Astrocyte (in vitro differentiated cells and primary cell): ENCODE measurements at regions not wholly inside any gene's neighbourhood (a gene's known extent, or its start where the extent isn't known, plus 50 kb on each side); places are given as distances from the start of the nearest gene placed in this dataset.

ENCODE experiments used
- DNase-seq: peaks from one replicate; pipeline ENCODE4 v3.0.0-alpha.2; 2010; ENCODE audit warnings: low read depth
- FAIRE-seq: peaks from 2 replicates; lab custom pipeline; 2011; peaks lifted over from hg19 to GRCh38; lab: Jason Lieb, UNC
- H2AFZ ChIP-seq: 2 replicates; pipeline ENCODE4 v1.6.0; 2012; ENCODE audit warnings: low read depth, low read length, inconsistent platforms
- H3K27ac ChIP-seq: 2 replicates; pipeline ENCODE4 v1.5.1; 2011; ENCODE audit warnings: low read depth, low read length, inconsistent platforms
- H3K27me3 ChIP-seq: 2 replicates; pipeline ENCODE4 v1.6.0; 2011; ENCODE audit warnings: low read length, inconsistent platforms; ENCODE audit not compliant: insufficient read depth
- H3K36me3 ChIP-seq: 2 replicates; pipeline ENCODE4 v1.5.1; 2011; ENCODE audit warnings: low read length, inconsistent platforms; ENCODE audit not compliant: insufficient read depth
- H3K4me1 ChIP-seq: 2 replicates; pipeline ENCODE4 v1.5.1; 2011; ENCODE audit warnings: low read length, inconsistent platforms; ENCODE audit not compliant: insufficient read depth
- H3K4me2 ChIP-seq: 2 replicates; pipeline ENCODE4 v1.6.0; 2012; ENCODE audit warnings: low read length, inconsistent platforms
- H3K4me3 ChIP-seq: 2 replicates; pipeline ENCODE4 v1.5.1; 2011; ENCODE audit warnings: low read depth, mild to moderate bottlenecking, low read length, inconsistent platforms; ENCODE audit not compliant: insufficient read depth
- H3K79me2 ChIP-seq: 2 replicates; pipeline ENCODE4 v1.6.0; 2012; ENCODE audit warnings: mild to moderate bottlenecking, low read length, inconsistent platforms; ENCODE audit not compliant: insufficient read depth
- H3K9ac ChIP-seq: 2 replicates; pipeline ENCODE4 v1.6.0; 2012; ENCODE audit warnings: mild to moderate bottlenecking, low read length, inconsistent platforms
- H3K9me3 ChIP-seq: 2 replicates; pipeline ENCODE4 v1.5.1; 2012; ENCODE audit warnings: low read depth, mild to moderate bottlenecking, low read length, inconsistent platforms; ENCODE audit not compliant: insufficient read depth
- H4K20me1 ChIP-seq: 2 replicates; pipeline ENCODE4 v1.6.0; 2012; ENCODE audit warnings: low read length, inconsistent platforms; ENCODE audit not compliant: insufficient read depth
- H3K27ac Mint-ChIP-seq: one replicate; pipeline ENCODE4 v1.8.0; 2021; ENCODE audit warnings: mild to moderate bottlenecking, mixed read lengths; ENCODE audit not compliant: unreplicated experiment
- H3K27me3 Mint-ChIP-seq: one replicate; pipeline ENCODE4 v1.8.0; 2021; ENCODE audit warnings: low read depth, mixed read lengths; ENCODE audit not compliant: unreplicated experiment
- H3K36me3 Mint-ChIP-seq: one replicate; pipeline ENCODE4 v1.8.0; 2021; ENCODE audit warnings: low read depth, mixed read lengths; ENCODE audit not compliant: unreplicated experiment
- H3K4me1 Mint-ChIP-seq: one replicate; pipeline ENCODE4 v1.8.0; 2021; ENCODE audit warnings: low read depth, mixed read lengths; ENCODE audit not compliant: unreplicated experiment
- H3K4me3 Mint-ChIP-seq: one replicate; pipeline ENCODE4 v1.8.0; 2021; ENCODE audit warnings: mild to moderate bottlenecking, moderate library complexity, mixed read lengths; ENCODE audit not compliant: unreplicated experiment
- H3K9me3 Mint-ChIP-seq: one replicate; pipeline ENCODE4 v1.8.0; 2021; ENCODE audit warnings: mild to moderate bottlenecking, mixed read lengths; ENCODE audit not compliant: unreplicated experiment
- EZH2 ChIP-seq: IDR thresholded peaks from 2 replicates; pipeline ENCODE4 v1.6.1; 2012; ENCODE audit warnings: mild to moderate bottlenecking, low read length, inconsistent platforms; ENCODE audit not compliant: insufficient read depth
- TF ChIP-seq, protein P1 (sequence below): IDR thresholded peaks from 2 replicates; pipeline ENCODE4 v1.5.1; 2011; ENCODE audit warnings: low read depth, mild to moderate bottlenecking, inconsistent platforms, low read length, moderate library complexity; ENCODE audit not compliant: insufficient read depth

- TF ChIP-seq, protein P1, sequence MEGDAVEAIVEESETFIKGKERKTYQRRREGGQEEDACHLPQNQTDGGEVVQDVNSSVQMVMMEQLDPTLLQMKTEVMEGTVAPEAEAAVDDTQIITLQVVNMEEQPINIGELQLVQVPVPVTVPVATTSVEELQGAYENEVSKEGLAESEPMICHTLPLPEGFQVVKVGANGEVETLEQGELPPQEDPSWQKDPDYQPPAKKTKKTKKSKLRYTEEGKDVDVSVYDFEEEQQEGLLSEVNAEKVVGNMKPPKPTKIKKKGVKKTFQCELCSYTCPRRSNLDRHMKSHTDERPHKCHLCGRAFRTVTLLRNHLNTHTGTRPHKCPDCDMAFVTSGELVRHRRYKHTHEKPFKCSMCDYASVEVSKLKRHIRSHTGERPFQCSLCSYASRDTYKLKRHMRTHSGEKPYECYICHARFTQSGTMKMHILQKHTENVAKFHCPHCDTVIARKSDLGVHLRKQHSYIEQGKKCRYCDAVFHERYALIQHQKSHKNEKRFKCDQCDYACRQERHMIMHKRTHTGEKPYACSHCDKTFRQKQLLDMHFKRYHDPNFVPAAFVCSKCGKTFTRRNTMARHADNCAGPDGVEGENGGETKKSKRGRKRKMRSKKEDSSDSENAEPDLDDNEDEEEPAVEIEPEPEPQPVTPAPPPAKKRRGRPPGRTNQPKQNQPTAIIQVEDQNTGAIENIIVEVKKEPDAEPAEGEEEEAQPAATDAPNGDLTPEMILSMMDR, result no peak
- no peak for TF ChIP-seq EZH2
- H3K4me3 Mint-ChIP-seq, result no peak overlapping the region
- H3K79me2 ChIP-seq, result no peaks in the 10 kb centered on the region
- no peaks in the 10 kb centered on the region for H3K27me3 Mint-ChIP-seq
- no peaks in the 10 kb centered on the region for H3K4me1 ChIP-seq
- peaks cover 6% of the 10 kb centered on the region for H3K9me3 Mint-ChIP-seq
- no peak overlapping the region for H3K9ac ChIP-seq
- H3K36me3 Mint-ChIP-seq, result peaks cover 2% of the 10 kb centered on the region
- H3K27ac ChIP-seq, result no peak overlapping the region
- FAIRE-seq (no peak), DNase-seq (no peak)
- H3K9me3 ChIP-seq, result no peaks in the 10 kb centered on the region
- no peaks in the 10 kb centered on the region for H3K36me3 ChIP-seq
- H4K20me1 ChIP-seq, result no peaks in the 10 kb centered on the region
- H3K4me1 Mint-ChIP-seq, result no peaks in the 10 kb centered on the region
- H3K4me2 ChIP-seq, result no peak overlapping the region
- no peak overlapping the region for H3K27ac Mint-ChIP-seq
- no peaks in the 10 kb centered on the region for H3K27me3 ChIP-seq
- H2AFZ ChIP-seq, result no peak overlapping the region
- H3K4me3 ChIP-seq, result no peak overlapping the region
Measured at GRCh38 chr3:178369006-178369405, 167.2 kb upstream of the KCNMB2 start.

DNA sequence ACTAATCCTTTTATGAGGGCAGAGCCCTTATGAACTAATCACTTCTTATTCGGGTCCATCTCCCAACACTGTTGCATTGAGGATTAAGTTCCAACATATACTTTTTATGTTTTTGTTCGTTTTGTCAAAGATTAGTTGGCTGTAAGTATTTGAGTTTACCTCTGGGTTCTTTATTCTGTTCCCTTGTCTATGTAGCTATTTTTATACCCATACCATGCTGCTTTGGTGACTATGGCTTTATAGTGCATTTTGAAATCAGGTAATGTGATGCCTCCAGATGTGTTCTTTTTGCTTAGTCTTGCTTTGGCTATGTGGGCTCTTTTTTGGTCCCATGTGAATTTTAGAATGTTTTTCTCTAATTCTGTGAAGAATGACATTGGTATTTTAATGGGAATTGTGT, 166.4 kb upstream of the KCNMB2 start:
- Mint-ChIP-seq H3K4me1 (no peaks in the 10 kb centered on the region), H3K9me3 (no peaks in the 10 kb centered on the region), H3K27me3 (no peaks in the 10 kb centered on the region), H3K36me3 (peaks cover 2% of the 10 kb centered on the region), H3K4me3 (no peak overlapping the region), H3K27ac (no peak overlapping the region)
- no peak overlapping the region for H3K27ac ChIP-seq
- no peaks in the 10 kb centered on the region for H3K4me1 ChIP-seq
- FAIRE-seq, result no peak
- H3K4me3 ChIP-seq, result no peak overlapping the region
- no peak overlapping the region for H3K9ac ChIP-seq
- H3K36me3 ChIP-seq, result no peaks in the 10 kb centered on the region
- no peaks in the 10 kb centered on the region for H3K9me3 ChIP-seq
- H2AFZ ChIP-seq, result no peak overlapping the region
- DNase-seq, result no peak
- no peaks in the 10 kb centered on the region for H3K27me3 ChIP-seq
- TF ChIP-seq, protein P1, result no peak
- TF ChIP-seq EZH2, result no peak
- no peaks in the 10 kb centered on the region for H4K20me1 ChIP-seq
- no peak overlapping the region for H3K4me2 ChIP-seq
- no peaks in the 10 kb centered on the region for H3K79me2 ChIP-seq

GRCh38 chr3:178370387-178370786, 165.8 kb upstream of the KCNMB2 start:
- no peaks in the 10 kb centered on the region for H4K20me1 ChIP-seq
- H3K27me3 ChIP-seq, result no peaks in the 10 kb centered on the region
- no peaks in the 10 kb centered on the region for H3K4me1 ChIP-seq
- Mint-ChIP-seq H3K4me3 (no peak overlapping the region), H3K27me3 (no peaks in the 10 kb centered on the region), H3K9me3 (no peaks in the 10 kb centered on the region), H3K4me1 (no peaks in the 10 kb centered on the region), H3K36me3 (peaks cover under 1% of the 10 kb centered on the region), H3K27ac (no peak overlapping the region)
- H2AFZ ChIP-seq, result no peak overlapping the region
- H3K79me2 ChIP-seq, result no peaks in the 10 kb centered on the region
- no peak overlapping the region for H3K4me2 ChIP-seq
- H3K36me3 ChIP-seq, result no peaks in the 10 kb centered on the region
- DNase-seq, result no peak
- H3K27ac ChIP-seq, result no peak overlapping the region
- FAIRE-seq, result no peak
- no peaks in the 10 kb centered on the region for H3K9me3 ChIP-seq
- H3K4me3 ChIP-seq, result no peak overlapping the region
- H3K9ac ChIP-seq, result no peak overlapping the region
- TF ChIP-seq, protein P1, result no peak
- no peak for TF ChIP-seq EZH2
